ENCODE measurements at regions not wholly inside any gene's neighbourhood (a gene's known extent, or its start where the extent isn't known, plus 50 kb on each side); places are given as distances from the start of the nearest gene placed in this dataset.

DNA sequence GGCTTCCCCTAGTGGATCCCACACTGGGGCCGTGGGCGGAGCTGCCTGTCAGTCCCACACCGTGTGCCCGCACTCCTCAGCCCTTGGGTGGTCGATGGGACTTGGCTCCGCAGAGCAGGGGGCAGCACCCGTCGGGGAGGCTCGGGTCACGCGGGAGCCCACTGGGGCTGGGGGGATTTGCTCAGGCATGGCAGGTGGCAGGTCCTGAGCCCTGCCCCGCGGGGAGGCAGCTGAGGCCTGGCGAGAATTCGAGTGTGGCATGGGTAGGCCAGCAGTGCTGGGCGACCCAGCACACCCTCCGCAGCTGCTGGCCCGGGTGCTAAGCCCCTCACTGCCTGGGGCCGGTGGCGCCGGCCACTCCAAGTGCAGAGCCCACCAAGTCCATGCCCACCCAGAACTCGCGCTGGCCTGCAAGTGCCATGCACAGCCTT, 481.7 kb upstream of the PRR20A start:
- TF ChIP-seq JUN (IDR thresholded peaks at IDR 0.05; ENCODE audit: borderline replicate concordance, insufficient read depth, insufficient read length, low read depth) (no peak), POLR2AphosphoS5 (IDR thresholded peaks at IDR 0.05; ENCODE audit: insufficient read depth, low read depth, low read length) (no peak), GATA2 (IDR thresholded peaks at IDR 0.05; ENCODE audit: insufficient read depth, insufficient read length, low read depth, low read length) (no peak), POLR2A (IDR thresholded peaks at IDR 0.05; ENCODE audit: low read depth, low read length) (no peak), FOS (IDR thresholded peaks at IDR 0.05; ENCODE audit: borderline replicate concordance, insufficient read depth, low read length) (no peak), EZH2 (IDR thresholded peaks at IDR 0.05; ENCODE audit: borderline replicate concordance, low read depth, low read length, severe bottlenecking) (no peak), MYC (IDR thresholded peaks at IDR 0.05; ENCODE audit: low read depth, low read length) (no peak)
- TF ChIP-seq, protein P1, sequence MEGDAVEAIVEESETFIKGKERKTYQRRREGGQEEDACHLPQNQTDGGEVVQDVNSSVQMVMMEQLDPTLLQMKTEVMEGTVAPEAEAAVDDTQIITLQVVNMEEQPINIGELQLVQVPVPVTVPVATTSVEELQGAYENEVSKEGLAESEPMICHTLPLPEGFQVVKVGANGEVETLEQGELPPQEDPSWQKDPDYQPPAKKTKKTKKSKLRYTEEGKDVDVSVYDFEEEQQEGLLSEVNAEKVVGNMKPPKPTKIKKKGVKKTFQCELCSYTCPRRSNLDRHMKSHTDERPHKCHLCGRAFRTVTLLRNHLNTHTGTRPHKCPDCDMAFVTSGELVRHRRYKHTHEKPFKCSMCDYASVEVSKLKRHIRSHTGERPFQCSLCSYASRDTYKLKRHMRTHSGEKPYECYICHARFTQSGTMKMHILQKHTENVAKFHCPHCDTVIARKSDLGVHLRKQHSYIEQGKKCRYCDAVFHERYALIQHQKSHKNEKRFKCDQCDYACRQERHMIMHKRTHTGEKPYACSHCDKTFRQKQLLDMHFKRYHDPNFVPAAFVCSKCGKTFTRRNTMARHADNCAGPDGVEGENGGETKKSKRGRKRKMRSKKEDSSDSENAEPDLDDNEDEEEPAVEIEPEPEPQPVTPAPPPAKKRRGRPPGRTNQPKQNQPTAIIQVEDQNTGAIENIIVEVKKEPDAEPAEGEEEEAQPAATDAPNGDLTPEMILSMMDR (IDR thresholded peaks at IDR 0.05; ENCODE audit: extremely low read depth in 1 of 2, insufficient read depth in 1 of 2, low read depth in 1 of 2, low read length in 2 of 2): no peak
- TF ChIP-seq, protein P2, sequence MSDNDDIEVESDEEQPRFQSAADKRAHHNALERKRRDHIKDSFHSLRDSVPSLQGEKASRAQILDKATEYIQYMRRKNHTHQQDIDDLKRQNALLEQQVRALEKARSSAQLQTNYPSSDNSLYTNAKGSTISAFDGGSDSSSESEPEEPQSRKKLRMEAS (IDR thresholded peaks at IDR 0.05; ENCODE audit: insufficient read depth, insufficient read length): no peak
- CTCF ChIA-PET: no interaction called here
- FAIRE-seq: no peak

More for the DNA sequence above, 481.7 kb upstream of the PRR20A start:
- no TSS peak for BruUV-seq (replicated peaks)
- Histone ChIP-seq H3K36me3 (ENCODE audit: control insufficient read depth in 2 of 2, extremely low read depth in 1 of 2, insufficient read depth in 2 of 2, low read length in 2 of 2) (no peaks in the 10 kb centered on the region), H3K9me3 (replicated peaks; ENCODE audit: control insufficient read depth, insufficient read depth, low read length) (no peaks in the 10 kb centered on the region), H3K4me1 (ENCODE audit: control insufficient read depth, extremely low read depth, insufficient read depth, low read length) (no peaks in the 10 kb centered on the region), H2AFZ (ENCODE audit: low read depth, low read length) (no peak overlapping the region), H3K9ac (replicated peaks; ENCODE audit: extremely low read depth, insufficient read depth, low read length) (no peak overlapping the region), H3K79me2 (ENCODE audit: control insufficient read depth, insufficient read depth, low read length) (no peaks in the 10 kb centered on the region), H3K4me3 (replicated peaks in 1 of 3; ENCODE audit: insufficient read depth in 1 of 3, low read depth in 1 of 3, low read length in 3 of 3) (no peak overlapping the region), H3K27ac (ENCODE audit: insufficient read depth, low read depth, low read length) (no peak overlapping the region), H3K27me3 (ENCODE audit: control insufficient read depth in 2 of 2, insufficient read depth in 2 of 2, low read length in 2 of 2) (no peaks in the 10 kb centered on the region), H3K9me1 (replicated peaks; ENCODE audit: control insufficient read depth, extremely low read depth, insufficient read depth, low read length) (no peaks in the 10 kb centered on the region), H3K4me2 (ENCODE audit: insufficient read depth, low read length) (no peak overlapping the region), H4K20me1 (replicated peaks; ENCODE audit: control insufficient read depth, extremely low read depth, insufficient read depth, low read length) (no peaks in the 10 kb centered on the region)
- no peak for DNase-seq (ENCODE audit: low read depth, low spot score)
- POLR2A ChIA-PET: no interaction called here
- dilution Hi-C loops (cut with MboI; ENCODE audit: extremely low pct_ligation_motif_present, low sequenced_read_pairs): no loop called here
- intact Hi-C loops (cut with micrococcal nuclease): no loop called here
